HepG2 (cell line): ENCODE measurements at regions not wholly inside any gene's neighbourhood (a gene's known extent, or its start where the extent isn't known, plus 50 kb on each side); places are given as distances from the start of the nearest gene placed in this dataset.

Source experiments
- ATAC-seq: fragments of 200-7000 bp; cut with Tn5 transposase; 3 replicates; pipeline ENCODE4 v1.9.1; 2020; ENCODE audit warnings: mild to moderate bottlenecking, moderate library complexity
- BruUV-seq: library from RNA; stranded (reverse); fragments of 400-500 nt; replicated peaks from 2 replicates; lab custom pipeline; 2021; lab: Mats Ljungman, UMichigan
- CTCF ChIA-PET: fragments of 300-600 bp; formaldehyde crosslinking; extraction: SDS; loops from one replicate; lab custom pipeline; 2021; ENCODE audit warnings: low total read pairs, inconsistent platforms, low intra/inter-chr PET ratio; lab: Yijun Ruan, JAX
- POLR2A ChIA-PET: fragments of 350-600 bp; sonication (Branson Sonifier 250); formaldehyde crosslinking; loops from one replicate; lab custom pipeline; 2020; ENCODE audit warnings: antibody characterized with exemption, inconsistent platforms; lab: Yijun Ruan, JAX
- DNase-seq: peaks from one replicate; pipeline ENCODE4 v3.0.0-alpha.2; 2015; ENCODE audit warnings: low spot score
- FAIRE-seq: peaks from 3 replicates; lab custom pipeline; 2011; peaks lifted over from hg19 to GRCh38; lab: Jason Lieb, UNC
- H2AFZ ChIP-seq: one replicate; pipeline ENCODE4 v1.6.1; 2011; ENCODE audit warnings: low read length, inconsistent platforms
- H3K27ac ChIP-seq: fragments of 300-600 bp; 3 replicates; pipeline ENCODE4 v1.8.0; 2011; ENCODE audit warnings: mixed run types, mild to moderate bottlenecking, mixed read lengths, low read length, inconsistent platforms; ENCODE audit not compliant: insufficient read depth; ENCODE audit errors: extremely low read length
- H3K27me3 ChIP-seq, 2 experiments: fragments of 200-600 bp in 1 of 2; 2 replicates in 1 of 2; 3 replicates in 1 of 2; pipeline versions ENCODE4 v1.6.0 to v1.8.0; 2011; ENCODE audit warnings: low read length in 2 of 2, mild to moderate bottlenecking in 2 of 2, moderate library complexity in 2 of 2, inconsistent platforms in 1 of 2; ENCODE audit not compliant: insufficient read depth in 2 of 2, control insufficient read depth in 1 of 2
- H3K36me3 ChIP-seq, 2 experiments: fragments of 200-600 bp in 1 of 2; replicated peaks in 1 of 2; 2 replicates in 1 of 2; 3 replicates in 1 of 2; pipeline versions ENCODE4 v1.5.1 to v1.8.0; 2011; ENCODE audit warnings: low read length in 2 of 2, inconsistent platforms in 1 of 2; ENCODE audit not compliant: insufficient read depth in 2 of 2, control insufficient read depth in 1 of 2
- H3K4me1 ChIP-seq: 2 replicates; pipeline ENCODE4 v1.5.1; 2012; ENCODE audit warnings: low read length, inconsistent platforms; ENCODE audit not compliant: insufficient read depth
- H3K4me2 ChIP-seq: 2 replicates; pipeline ENCODE4 v1.6.0; 2011; ENCODE audit warnings: low read depth, low read length, inconsistent platforms
- H3K4me3 ChIP-seq, 3 experiments: fragments of 200-600 bp in 1 of 3; sonication (generic), shearing (Covaris generic) in 1 of 3; replicated peaks in 1 of 3; 2 replicates each; pipeline ENCODE4 v1.5.1; 2011 to 2016; ENCODE audit warnings: low read length in 3 of 3, inconsistent platforms in 2 of 3, low read depth in 2 of 3, mild to moderate bottlenecking in 2 of 3, control low read depth in 1 of 3, mixed read lengths in 1 of 3; ENCODE audit not compliant: insufficient read depth in 1 of 3
- H3K79me2 ChIP-seq: one replicate; pipeline ENCODE4 v1.6.1; 2011; ENCODE audit warnings: low read length, inconsistent platforms; ENCODE audit not compliant: insufficient read depth
- H3K9ac ChIP-seq: 2 replicates; pipeline ENCODE4 v1.6.0; 2011; ENCODE audit warnings: mild to moderate bottlenecking, low read depth, low read length, inconsistent platforms; ENCODE audit not compliant: insufficient read depth
- H3K9me3 ChIP-seq: 2 replicates; pipeline ENCODE4 v1.5.1; 2012; ENCODE audit warnings: mild to moderate bottlenecking, low read length
- H4K20me1 ChIP-seq: 2 replicates; pipeline ENCODE4 v1.6.0; 2011; ENCODE audit warnings: inconsistent platforms, mild to moderate bottlenecking, low read length, moderate library complexity; ENCODE audit not compliant: insufficient read depth
- ATF1 ChIP-seq: IDR thresholded peaks from 2 replicates; pipeline ENCODE4 v1.6.1; 2016; ENCODE audit warnings: mild to moderate bottlenecking, control low read depth
- BRD4 ChIP-seq: sonication (generic); formaldehyde crosslinking; IDR thresholded peaks from 2 replicates; pipeline ENCODE4 v1.4.0; 2020; ENCODE audit warnings: missing genetic modification reagents
- NFATC3 ChIP-seq: sonication (generic); formaldehyde crosslinking; IDR thresholded peaks from 2 replicates; pipeline ENCODE4 v1.5.1; 2020; ENCODE audit warnings: mild to moderate bottlenecking, missing genetic modification reagents
- STAG1 ChIP-seq: sonication (generic); formaldehyde crosslinking; IDR thresholded peaks from 2 replicates; pipeline ENCODE4 v1.4.0; 2020; ENCODE audit warnings: missing genetic modification reagents
- ZNF543 ChIP-seq: sonication (generic); formaldehyde crosslinking; IDR thresholded peaks from 2 replicates; pipeline ENCODE4 v1.4.0; 2020; ENCODE audit warnings: mild to moderate bottlenecking, missing genetic modification reagents
- ZNF790 ChIP-seq: sonication (generic); formaldehyde crosslinking; IDR thresholded peaks from 2 replicates; pipeline ENCODE4 v1.8.0; 2022; ENCODE audit warnings: missing genetic modification reagents, mild to moderate bottlenecking, borderline replicate concordance
- ZNF839 ChIP-seq: sonication (generic); formaldehyde crosslinking; IDR thresholded peaks from 2 replicates; pipeline ENCODE4 v1.4.0; 2020; ENCODE audit warnings: missing genetic modification reagents, mild to moderate bottlenecking, borderline replicate concordance
- WGBS: methylation state at CpG from one replicate; pipeline ENCODE4 v1.1.6; 2017; ENCODE audit warnings: low lambda C conversion rate; 5-methylcytosine and 5-hydroxymethylcytosine counted together
- in situ Hi-C: cut with HindIII; loops from 2 replicates; pipeline ENCODE4 v1.10.0; 2017; ENCODE audit warnings: low pct_unique_long_range_greater_than_20kb; ENCODE audit not compliant: extremely low pct_ligation_motif_present
- intact Hi-C: fragments of 100-400 bp; cut with micrococcal nuclease; formaldehyde crosslinking; loops from one replicate; pipeline ENCODE4 v1.10.0; 2022; ENCODE audit not compliant: unreplicated experiment
- TF ChIP-seq, protein P1 (sequence below): sonication (generic); formaldehyde crosslinking; IDR thresholded peaks from 2 replicates; pipeline ENCODE4 v1.5.0; 2020; ENCODE audit warnings: mild to moderate bottlenecking, missing genetic modification reagents, moderate library complexity
- TF ChIP-seq, protein P2 (sequence below): sonication (generic); formaldehyde crosslinking; IDR thresholded peaks from 2 replicates; pipeline ENCODE4 v1.5.1; 2020; ENCODE audit warnings: missing genetic modification reagents, mild to moderate bottlenecking, borderline replicate concordance

DNA sequence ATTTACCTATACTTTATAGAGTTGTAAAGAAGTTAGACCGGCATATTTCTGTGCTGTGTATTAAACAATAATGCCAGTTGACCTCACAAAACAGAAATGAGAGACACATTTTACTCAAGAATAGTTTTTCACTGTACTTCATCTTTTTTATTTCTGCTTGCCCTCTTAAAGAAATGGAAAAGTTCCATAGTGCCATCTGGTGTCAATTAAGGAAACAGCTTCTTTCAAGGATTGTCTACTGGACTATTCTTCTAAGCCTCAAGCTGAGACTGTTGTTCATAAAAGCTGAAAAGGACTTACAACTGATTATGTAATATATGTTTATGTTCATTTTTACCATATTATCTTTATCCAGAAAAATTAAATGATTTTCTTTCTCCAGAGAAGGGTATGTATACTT, 1523.7 kb downstream of the ARAP2 start:
- BruUV-seq = no TSS peak
- H2AFZ ChIP-seq = no peak overlapping the region
- no peaks in the 10 kb centered on the region for H3K4me1 ChIP-seq
- CTCF ChIA-PET = no interaction called here
- no peaks in the 10 kb centered on the region for H3K27me3 ChIP-seq
- ATAC-seq (no peak), FAIRE-seq (no peak), DNase-seq (peak; percentile 17)
- POLR2A ChIA-PET = no interaction called here
- no peak overlapping the region for H3K4me3 ChIP-seq
- H3K27ac ChIP-seq = no peak overlapping the region
- H3K4me2 ChIP-seq = no peak overlapping the region
- H3K79me2 ChIP-seq = no peaks in the 10 kb centered on the region
- WGBS = 3% methylated on average over 1 of the region's 1 CpG
- TF ChIP-seq, protein P1, sequence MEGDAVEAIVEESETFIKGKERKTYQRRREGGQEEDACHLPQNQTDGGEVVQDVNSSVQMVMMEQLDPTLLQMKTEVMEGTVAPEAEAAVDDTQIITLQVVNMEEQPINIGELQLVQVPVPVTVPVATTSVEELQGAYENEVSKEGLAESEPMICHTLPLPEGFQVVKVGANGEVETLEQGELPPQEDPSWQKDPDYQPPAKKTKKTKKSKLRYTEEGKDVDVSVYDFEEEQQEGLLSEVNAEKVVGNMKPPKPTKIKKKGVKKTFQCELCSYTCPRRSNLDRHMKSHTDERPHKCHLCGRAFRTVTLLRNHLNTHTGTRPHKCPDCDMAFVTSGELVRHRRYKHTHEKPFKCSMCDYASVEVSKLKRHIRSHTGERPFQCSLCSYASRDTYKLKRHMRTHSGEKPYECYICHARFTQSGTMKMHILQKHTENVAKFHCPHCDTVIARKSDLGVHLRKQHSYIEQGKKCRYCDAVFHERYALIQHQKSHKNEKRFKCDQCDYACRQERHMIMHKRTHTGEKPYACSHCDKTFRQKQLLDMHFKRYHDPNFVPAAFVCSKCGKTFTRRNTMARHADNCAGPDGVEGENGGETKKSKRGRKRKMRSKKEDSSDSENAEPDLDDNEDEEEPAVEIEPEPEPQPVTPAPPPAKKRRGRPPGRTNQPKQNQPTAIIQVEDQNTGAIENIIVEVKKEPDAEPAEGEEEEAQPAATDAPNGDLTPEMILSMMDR (CRISPR knock-in tag) = peak; percentile 40
- no peak for TF ChIP-seq NFATC3 (CRISPR knock-in tag)
- TF ChIP-seq ZNF543 (CRISPR knock-in tag) = no peak
- TF ChIP-seq ZNF790 (CRISPR knock-in tag) = no peak
- TF ChIP-seq ZNF839 (CRISPR knock-in tag) = no peak
- TF ChIP-seq BRD4 (CRISPR knock-in tag) = no peak
- TF ChIP-seq STAG1 (CRISPR knock-in tag) = peak; percentile 50
- no peak for TF ChIP-seq ATF1 (CRISPR knock-in tag)
- TF ChIP-seq, protein P2, sequence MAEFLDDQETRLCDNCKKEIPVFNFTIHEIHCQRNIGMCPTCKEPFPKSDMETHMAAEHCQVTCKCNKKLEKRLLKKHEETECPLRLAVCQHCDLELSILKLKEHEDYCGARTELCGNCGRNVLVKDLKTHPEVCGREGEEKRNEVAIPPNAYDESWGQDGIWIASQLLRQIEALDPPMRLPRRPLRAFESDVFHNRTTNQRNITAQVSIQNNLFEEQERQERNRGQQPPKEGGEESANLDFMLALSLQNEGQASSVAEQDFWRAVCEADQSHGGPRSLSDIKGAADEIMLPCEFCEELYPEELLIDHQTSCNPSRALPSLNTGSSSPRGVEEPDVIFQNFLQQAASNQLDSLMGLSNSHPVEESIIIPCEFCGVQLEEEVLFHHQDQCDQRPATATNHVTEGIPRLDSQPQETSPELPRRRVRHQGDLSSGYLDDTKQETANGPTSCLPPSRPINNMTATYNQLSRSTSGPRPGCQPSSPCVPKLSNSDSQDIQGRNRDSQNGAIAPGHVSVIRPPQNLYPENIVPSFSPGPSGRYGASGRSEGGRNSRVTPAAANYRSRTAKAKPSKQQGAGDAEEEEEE (CRISPR knock-in tag) = no peak
- H3K9ac ChIP-seq = no peak overlapping the region
- no peaks in the 10 kb centered on the region for H3K9me3 ChIP-seq
- intact Hi-C loops (loop anchor here (10.0 kb wide), 1 partner anchor 1336 kb away; no protein-coding TSS in a partner anchor), in situ Hi-C loops (no loop called here)
- H4K20me1 ChIP-seq = no peaks in the 10 kb centered on the region
- H3K36me3 ChIP-seq = no peaks in the 10 kb centered on the region
